Fibroblast of mammary gland (primary cell): ENCODE measurements at regions not wholly inside any gene's neighbourhood (a gene's known extent, or its start where the extent isn't known, plus 50 kb on each side); places are given as distances from the start of the nearest gene placed in this dataset.

Experiments used
- DNase-seq: peaks from one replicate; pipeline ENCODE4 v3.0.0-alpha.2; 2010; ENCODE audit warnings: low read depth
- H3K4me3 ChIP-seq: 2 replicates; pipeline ENCODE4 v1.5.1; 2011; ENCODE audit warnings: low read depth, mild to moderate bottlenecking, low read length, moderate library complexity; ENCODE audit not compliant: control insufficient read depth
- CTCF ChIP-seq: conservative IDR thresholded peaks from 2 replicates; pipeline ENCODE4 v1.5.1; 2011; ENCODE audit warnings: low read depth, low read length, inconsistent platforms; ENCODE audit not compliant: control insufficient read depth, insufficient read depth

- DNase-seq, result no peak
- TF ChIP-seq CTCF, result no peak
- no peak overlapping the region for H3K4me3 ChIP-seq
These were observed 95.4 kb upstream of the CADPS start for GRCh38 chr3:62970648-62971047.

GRCh38 chr3:62975566-62975965 is 100.3 kb upstream of the CADPS start:
- no peak for TF ChIP-seq CTCF
- DNase-seq, result no peak
- no peak overlapping the region for H3K4me3 ChIP-seq

DNA sequence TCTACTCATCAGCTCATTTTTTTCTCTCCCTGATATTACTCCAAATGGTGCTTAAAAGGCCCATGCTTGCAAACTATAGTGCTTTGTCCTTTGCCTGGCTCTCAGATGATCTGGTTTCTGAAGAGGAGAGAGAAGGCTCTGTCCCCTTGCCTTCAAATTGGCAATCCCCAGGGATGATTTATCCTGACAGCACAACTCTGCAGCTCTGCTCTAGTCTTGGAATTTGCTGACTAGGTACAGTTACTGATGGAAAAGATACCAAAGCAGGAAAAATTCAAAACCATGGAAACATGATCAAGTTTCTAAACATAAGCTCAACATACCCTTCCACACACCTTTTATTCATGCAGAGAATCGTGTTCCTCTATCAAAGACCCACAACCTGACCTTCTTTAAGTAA is 106.7 kb upstream of the CADPS start:
- no peak for TF ChIP-seq CTCF
- H3K4me3 ChIP-seq, result no peak overlapping the region
- DNase-seq, result no peak

- DNase-seq, result no peak
- no peak overlapping the region for H3K4me3 ChIP-seq
- TF ChIP-seq CTCF, result no peak
These were observed 107.7 kb upstream of the CADPS start for GRCh38 chr3:62982795-62983455.

- DNase-seq, result no peak
- TF ChIP-seq CTCF, result no peak
- H3K4me3 ChIP-seq, result no peak overlapping the region
These were observed 110.8 kb upstream of the CADPS start for GRCh38 chr3:62986061-62986460.

DNA sequence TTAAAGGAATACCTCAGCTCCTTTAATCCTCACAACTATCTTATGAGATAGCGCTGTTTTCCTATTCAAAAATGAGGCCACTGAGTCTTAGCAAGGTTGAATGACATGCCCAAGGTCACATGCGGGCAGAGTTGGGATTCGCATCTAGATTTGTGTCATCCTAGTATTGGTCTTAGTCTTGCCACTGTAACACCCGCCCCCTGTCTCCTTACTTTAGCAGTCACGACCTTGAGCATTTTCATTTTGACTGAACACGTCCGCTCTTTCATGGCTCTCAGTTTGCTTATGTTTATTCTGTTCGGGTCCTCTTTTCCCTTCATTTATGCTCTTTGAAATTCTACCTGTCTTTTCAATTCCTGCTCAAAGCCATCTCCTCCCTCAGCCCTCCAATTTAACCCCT is 112.5 kb upstream of the CADPS start:
- TF ChIP-seq CTCF, result no peak
- no peak for DNase-seq
- no peak overlapping the region for H3K4me3 ChIP-seq
